ENCODE measurements at regions not wholly inside any gene's neighbourhood (a gene's known extent, or its start where the extent isn't known, plus 50 kb on each side); places are given as distances from the start of the nearest gene placed in this dataset.

DNA sequence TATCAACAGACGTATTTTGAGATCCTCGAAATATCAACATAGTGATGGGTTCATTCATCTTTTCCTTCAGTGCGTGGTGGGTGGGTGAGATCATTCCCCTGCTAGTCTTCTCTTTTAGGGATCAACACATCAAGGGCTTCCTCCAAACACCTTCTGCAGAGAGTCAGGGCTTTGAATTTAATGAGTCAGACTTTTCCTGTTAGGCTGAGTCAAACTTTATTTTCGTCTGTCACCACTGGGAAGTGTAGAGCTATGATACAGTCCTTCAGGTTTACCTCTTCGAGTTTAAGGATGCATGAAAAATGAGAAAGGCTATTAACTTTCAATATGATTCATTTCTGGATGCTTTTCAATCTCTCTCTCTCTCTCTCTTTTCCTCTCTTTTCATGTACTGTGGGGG, 189.1 kb downstream of the BMP2 start:
- no peak for DNase-seq

DNA sequence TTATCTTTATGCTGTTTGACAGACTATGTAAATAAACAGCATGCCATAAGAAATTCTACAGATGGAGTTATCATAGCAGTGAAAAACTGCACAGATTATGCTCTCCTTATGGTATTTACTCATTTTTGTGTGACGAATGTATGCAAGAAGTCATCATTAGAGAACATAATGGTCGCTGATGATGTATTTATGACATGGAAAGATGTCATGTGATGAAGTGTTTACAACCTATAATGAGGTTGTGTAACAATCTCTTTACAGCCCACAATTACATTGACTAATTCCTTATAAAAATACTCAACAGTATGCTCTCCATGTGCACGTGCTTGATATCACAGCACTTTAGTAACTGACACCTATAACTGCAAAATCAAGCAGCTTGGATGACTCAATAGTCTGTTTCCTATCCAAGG, 192.4 kb downstream of the BMP2 start:
- DNase-seq, result no peak

DNA sequence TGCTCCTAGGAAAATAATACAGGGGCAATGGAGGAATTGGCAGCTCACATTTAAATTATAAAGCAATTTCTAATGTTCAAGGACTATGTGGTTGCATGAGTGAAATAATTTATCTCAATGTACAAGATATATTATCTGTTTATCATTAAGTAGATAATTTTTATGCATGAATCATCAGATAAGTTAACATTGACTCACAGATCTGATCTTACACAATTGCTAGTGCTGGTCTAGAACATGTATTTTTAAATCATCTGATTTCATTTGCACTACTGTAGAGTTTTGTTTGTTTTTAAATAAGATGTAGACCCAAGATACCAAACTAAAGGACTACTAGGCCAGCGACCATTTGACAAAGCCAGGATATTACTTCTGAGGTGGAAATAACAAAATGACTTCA, 199.2 kb downstream of the BMP2 start:
- no peak for DNase-seq

DNA sequence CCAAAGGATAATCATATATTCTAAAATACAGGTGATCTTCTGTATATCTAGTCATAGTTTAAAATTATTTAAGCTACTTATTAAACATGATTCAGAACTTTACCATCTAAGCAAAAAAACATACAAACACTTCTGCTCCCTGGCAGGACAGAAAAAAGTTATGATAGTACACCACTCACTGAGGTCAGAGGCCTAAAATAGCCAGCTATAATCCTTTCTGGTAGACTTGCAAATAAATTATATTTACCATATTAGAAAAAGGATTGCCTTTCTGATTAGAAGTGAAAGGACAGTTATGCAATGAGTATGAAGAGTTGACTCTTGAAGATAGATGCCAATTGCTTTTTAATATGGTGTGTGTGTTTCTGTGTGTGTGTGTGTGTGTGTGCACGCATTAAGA, 207.4 kb downstream of the BMP2 start:
- DNase-seq, result no peak

DNA sequence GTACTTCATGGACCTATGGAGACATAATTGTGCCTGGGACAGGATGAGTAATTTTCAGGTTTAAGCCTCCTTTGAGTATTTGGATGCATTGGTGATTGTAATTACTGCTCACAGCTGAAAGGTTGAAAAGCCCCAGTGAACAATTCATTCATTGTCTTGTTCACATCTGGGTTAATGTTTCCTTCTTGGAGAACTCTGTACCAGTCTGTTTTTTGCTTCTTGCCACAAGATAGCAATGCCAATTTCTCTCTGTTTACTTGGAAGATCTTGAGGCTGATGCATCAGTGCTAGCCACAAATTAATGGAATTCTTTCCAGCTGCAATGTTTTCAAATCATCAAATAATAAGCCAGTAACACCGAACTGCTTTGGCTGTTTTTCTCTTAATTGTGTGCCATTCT, 207.8 kb downstream of the BMP2 start:
- DNase-seq, result no peak

DNA sequence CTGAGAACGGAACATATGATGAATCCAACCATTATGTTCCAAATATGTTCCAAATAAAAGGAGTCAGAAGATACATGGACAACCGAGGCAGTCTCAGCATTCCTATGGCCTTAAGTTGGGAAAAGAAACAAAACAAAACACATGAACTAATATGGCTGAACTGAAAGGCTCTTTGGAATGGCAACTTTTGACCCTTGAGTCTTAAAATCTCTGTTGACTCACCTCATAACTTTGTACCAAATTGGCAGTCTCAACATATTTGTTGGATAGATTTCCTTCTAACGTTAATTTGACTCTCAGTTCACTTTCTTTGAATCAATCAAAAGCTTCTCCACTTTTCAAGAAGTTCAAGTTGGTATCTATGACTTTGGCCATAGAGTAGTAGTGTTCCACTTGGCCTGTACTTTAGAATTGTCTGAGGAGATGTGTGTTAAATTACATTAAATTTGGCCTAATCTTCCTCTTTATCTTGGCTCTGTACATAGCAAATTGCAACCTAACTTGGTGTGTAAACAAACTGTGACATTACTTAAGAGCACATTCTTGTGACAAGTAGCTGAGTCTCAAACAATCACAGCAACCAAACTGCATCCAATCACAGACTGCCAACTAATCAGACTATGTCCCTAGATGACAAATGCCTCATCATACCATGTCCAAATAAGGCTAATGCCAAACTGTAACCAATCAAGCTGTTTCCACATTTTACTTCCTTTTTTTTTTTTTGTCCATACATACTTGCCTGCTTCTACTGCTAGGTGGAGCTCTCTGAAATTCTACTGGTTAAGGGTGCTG, 208.8 kb downstream of the BMP2 start:
- no peak for DNase-seq

DNA sequence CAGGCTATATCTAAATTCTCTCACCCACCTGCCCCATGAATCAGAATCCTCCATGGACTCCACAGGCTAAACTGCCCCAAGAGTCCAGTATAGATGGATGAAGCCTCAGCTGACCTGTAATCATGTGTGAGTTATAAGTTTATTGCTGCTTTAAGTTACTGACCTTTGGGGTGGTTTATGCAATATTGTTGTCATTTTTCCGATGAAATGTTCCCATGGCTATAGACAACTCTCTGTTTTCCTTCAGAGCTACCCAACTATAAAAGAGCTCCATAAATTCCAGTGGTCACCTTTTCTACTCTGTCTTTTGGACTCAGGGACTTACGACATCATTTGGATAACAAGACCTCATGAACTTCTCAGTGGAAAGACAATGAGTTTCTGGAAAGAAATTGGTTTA, 212.1 kb downstream of the BMP2 start:
- no peak for DNase-seq

DNA sequence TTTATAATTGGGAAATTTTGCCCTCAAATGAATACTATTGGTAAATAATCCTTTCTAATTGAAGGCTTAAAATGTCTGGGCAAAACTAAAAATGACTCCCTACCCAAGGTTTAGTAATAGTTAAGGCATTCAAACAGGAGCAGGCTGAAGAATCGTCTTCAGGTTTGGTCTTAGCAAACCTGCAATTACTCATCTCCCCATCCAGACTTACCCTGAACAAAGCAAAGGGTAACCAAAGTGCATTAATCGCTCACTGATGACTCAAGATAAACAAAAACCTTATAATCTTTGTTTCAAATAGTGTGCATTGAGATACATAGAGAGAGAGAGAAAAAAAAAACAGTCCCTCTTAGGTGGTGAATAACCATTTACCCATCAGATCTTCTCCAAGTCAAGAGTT, 225.5 kb downstream of the BMP2 start:
- DNase-seq, result no peak

DNA sequence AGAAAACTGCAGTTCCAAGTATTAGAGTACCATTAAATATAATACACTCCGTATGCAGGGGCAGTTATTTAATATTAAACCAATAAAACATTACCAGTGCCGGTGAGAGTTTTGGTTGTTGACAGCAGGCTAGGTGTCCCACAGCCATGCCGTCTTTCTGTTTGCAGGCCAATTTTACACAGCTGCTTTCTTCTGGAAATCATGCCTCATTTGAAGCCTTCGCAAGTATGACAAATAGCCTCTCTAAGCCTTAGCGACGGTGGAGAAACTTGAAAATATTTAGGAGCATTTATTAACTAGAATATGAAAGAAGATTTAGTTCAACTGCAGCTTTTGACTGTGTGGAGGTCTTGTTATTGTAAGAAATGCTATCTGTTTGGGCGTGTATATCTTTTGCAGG, 226.0 kb downstream of the BMP2 start:
- no peak for DNase-seq

DNA sequence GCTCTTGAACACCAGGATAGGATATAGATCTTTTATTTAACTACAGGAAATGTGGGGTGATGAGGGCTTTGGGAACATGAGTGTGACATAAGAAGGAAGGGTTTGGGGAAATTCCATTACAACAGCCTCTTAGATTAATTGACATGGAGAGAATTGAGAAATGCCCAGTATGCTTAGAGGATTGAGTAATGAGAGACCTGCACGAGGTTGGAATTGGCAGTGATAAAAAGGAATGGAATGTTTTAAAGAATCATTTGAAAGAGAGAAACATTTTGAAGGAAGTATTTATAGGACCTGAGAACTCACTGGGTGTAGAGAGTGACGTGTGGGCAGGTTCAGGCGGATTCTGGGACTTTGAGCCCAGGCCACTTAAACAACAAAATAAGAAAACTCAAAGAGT, 227.0 kb downstream of the BMP2 start:
- DNase-seq, result no peak

DNA sequence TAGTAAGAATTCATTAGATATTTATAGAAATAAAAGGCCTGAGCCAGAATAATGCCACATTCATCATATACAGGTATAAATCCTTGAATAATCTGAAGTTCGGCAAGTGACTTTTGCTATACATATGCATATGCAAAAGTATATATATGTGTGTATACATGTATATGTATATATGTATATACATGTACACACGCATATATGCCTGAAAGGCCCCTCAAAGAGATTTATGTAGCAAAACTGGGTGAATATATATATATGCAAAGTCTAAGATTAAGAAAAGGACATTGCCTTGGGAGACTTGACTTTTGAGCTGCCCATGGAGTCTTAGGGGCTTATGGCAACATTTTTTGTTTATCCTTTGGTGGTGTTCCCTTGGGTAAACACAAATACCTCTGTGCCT, 231.4 kb downstream of the BMP2 start:
- no peak for DNase-seq

DNA sequence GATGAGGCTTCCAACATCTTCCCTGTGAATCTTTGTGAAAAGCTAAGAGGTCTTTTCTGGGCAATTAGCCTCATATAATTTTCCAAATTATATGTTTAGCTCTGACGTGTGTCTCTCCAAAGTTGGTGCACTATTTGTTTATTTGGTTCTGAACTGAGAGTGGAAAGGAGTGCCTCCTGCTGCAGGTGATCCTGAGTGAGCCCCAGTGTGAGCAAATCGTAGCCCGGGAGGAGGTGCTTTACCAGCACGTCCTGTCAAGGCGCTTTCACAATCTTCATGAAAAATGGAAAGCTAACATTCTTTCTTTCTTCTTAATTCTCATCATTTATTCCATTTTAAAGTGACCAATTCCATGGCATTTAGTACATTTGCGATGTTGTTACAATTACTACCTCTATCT, 231.9 kb downstream of the BMP2 start:
- DNase-seq, result no peak

DNA sequence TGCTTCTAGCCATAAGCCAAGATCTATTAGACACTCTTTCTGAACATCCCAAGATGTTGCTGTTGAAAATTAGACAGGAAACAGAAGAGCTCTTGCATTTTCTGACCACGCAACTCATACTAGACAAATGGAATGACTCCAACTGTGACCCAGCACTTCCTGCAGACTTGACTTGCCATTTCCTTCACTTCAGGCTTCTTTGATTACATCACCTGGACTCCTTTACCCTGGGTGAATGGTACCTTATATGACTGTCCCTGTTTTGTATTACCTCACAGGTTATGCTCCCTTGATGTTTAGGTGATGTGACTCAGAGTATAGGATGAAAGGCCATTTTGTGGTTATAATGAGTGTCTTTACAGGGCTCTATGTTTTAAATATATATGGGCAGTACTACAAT, 236.1 kb downstream of the BMP2 start:
- DNase-seq, result peak in 1 of 5 experiments; percentile 5

DNA sequence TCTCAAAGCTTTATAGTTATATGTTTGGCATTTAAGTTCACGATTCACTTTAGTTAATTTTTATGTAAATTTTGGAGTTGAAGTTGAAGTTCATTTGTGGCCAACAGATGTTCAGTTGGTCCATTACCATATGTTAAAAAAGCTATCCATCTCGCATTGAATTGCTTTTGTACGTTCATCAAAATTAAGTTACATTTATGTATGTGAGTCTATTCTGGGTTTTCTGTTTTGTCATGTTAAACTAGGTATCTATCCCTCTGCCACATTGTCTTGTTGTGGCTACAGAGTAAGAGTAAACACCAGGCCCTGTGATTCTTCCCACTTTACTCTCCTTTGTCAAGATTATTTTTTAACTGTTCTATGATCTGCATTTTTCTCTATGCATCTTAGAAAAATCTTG, 237.3 kb downstream of the BMP2 start:
- DNase-seq, result no peak

DNA sequence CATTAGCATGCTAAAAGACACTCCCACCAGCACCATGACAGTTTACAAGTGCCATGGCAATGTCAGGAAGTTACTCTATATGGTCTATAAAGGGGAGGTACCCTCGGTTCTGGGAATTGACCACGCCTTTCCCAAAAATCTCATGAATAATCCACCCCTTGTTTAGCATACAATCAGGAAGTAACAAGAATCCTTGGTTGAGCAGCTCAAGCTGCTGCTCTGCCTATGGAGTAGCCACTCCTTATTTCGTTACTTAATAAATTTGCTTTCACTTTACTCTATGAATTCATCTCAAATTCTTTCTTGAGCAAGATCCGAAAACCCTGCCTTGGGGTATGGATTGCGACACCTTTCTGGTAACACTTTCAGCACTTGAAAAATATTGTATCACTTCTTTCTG, 243.0 kb downstream of the BMP2 start:
- DNase-seq, result no peak

DNA sequence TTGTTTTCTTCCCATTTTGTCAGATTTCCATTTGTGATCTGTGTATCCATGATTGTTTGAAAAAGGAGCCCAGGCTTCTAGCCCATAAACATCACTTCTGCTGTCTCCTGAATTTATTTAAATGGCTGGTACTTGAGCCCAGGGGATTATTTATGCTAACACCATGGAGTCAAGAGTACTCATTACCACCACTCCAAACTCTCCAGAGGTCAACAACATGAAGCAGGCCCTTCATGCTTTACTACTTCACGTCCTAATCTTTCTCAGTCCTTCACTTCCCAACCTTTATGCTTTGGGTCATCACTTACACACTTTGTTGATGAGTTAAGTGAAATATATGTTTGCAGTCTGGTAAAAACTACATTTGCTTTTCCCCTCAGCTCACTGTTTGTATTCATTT, 247.8 kb downstream of the BMP2 start:
- DNase-seq, result no peak

DNA sequence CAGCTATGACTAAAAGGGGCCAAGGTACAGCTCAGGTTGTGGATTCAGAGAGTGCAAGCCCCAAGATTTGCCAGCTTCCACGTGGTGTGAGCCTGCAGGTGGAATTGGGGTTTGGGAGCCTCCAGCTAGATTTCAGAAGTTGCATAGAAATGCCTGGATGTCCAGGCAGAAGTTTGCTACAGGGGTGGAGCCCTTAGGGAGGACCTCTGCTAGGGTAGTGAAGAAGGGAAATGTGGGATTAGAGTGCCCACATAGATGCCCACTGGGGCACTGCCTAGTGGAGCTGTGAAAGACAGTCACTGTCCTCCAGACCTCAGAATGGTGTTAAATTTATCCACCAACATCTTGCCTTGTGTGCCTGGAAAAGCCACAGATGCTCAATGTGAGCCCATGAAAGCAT, 255.1 kb downstream of the BMP2 start:
- no peak for DNase-seq

DNA sequence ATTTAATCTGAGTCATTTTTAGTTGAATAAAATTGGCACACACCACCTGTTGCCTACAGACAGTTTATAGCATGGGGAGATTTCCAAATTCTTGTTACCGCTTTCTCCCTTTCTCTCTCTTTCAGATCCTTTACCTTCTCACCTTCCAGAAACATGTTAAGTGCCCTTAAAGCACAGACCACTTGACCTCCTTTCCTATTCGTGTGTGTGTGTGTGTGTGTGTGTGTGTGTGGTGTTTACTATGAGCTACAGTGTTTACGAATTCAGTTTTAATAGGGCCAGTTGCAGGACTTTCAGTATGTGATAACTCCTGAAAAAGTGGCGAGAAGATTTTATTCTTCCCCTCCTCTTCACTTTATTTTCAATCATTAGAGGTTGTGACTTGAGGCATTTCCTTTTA, 258.1 kb downstream of the BMP2 start:
- no peak for DNase-seq

DNA sequence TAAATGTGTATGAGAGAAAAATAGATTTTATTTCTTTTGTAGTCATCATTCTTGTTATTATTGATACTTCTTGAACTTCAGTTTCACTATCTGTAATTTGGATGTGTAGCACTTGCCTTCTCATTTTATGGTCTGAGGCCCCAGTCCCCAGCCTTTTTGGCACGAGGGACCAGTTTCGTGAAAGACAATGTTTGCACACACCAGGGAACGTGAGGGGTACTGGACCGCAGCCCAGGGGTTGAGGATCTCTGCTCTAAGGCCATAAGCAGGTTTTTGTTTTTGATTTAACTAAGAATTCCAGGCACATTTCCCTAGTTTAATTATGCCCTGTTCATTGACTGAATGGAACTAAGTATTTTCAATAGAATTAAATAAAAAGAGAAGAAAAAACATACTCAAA, 261.5 kb downstream of the BMP2 start:
- DNase-seq, result no peak

DNA sequence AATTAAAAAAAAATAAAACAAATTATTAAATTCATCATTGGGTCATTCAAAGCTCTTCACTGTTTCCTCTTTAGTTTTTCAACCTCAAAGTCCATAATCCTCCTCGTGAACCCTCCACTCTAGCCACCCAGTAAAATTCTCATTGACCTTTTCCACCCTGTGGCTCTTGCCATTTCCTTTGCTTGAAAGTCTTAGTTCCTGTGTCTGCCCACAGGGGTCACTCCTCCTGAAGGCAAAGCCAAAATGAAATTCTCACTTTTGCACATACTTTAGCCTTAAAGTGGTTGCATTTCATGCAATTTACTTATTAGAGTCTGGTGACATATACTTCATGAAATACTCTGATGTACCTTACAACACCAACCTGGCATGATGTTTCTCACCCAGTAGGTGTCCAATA, 263.7 kb downstream of the BMP2 start:
- DNase-seq, result no peak

DNA sequence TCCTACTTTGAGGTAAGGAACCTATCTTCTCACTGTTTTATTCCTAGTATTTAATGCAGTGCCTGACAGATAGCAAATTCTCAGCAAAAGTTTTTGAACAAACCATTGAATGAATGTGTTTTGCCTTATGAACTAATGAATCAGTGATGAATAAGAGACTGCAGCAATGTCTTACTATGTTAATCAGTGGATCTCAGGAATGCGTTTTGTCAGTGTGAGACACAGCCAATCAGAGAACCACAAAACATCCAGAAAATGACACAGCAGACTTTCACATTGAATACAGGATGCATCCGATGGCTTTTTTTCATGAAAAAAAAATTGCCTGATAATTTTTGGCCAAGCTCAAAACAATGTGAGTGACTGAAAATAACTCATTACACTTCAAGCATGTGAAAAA, 270.5 kb downstream of the BMP2 start:
- no peak for DNase-seq

DNA sequence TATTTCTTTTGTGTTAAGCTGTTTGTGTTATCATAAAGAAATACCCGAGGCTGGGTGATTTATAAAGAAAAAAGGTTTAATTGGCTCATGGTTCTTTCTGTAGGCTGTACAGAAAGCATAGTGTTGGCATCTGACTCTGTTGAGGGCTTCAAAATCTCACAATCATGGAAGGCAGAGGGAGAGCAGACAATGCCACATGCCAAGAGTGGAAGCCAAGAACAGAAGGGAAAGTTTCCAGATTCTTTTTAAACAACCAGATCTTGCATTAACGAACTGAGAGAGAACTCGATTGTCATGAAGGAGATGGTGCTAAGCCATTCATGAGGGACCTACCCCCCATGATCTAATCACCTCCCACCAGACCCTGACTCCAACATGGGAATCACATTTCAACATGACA, 290.1 kb downstream of the BMP2 start:
- DNase-seq, result no peak

DNA sequence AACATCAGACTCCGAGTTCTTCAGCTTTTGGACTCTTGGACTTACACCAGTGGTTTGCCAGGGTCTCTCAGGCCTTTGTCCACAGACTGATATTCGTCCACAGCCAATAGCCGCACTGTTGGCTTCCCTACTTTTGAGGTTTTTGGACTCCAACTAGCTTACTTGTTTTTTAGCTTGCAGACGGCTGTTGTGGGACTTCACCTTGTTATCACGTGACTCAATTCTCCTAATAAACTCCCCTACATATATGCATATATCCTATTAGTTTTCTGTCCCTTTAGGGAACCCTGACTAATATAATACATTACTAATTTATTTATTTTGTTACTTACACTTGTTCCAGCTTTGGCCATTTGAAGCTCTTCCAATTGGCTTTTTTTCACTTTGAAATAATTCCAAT, 311.3 kb downstream of the BMP2 start:
- no peak for DNase-seq

DNA sequence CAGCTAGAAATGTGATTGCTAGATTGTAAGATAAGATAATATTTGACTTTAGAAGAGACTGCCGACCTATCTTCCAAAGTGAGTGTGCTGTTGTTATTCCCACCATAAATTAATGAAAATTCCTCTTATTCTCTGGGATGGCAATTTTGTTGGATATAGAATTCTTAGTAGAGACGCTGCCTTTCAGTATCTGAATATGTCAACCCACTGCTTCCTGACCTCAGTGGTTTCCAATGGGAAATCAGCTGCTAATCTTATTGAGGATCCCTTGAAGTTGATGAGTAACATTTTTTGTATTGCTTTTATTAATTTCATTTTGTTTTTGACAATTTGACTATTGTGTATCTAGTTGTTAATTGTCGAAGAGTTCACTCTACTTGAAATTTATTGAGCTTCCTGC, 313.0 kb downstream of the BMP2 start:
- DNase-seq, result no peak

DNA sequence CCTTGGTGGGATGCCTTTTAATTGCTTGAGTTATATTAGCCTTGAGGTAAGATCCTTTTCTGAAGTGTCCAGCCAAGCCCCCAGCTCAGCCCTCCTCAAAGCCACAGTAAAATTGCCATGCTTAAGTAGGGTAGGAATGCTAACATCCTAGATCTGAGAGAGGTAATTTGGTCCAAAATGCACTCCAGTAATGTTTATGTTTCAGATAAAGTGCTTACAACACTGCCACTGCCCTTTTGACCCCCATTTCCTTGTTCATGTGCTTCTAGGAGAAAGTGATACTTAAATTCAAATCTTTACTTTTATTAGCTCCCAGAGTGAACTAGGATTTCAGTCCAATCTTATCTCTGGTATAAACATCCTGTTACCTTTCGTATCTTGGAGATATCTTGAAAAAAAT, 318.0 kb downstream of the BMP2 start:
- DNase-seq, result no peak
